ENCODE measurements at regions not wholly inside any gene's neighbourhood (a gene's known extent, or its start where the extent isn't known, plus 50 kb on each side); places are given as distances from the start of the nearest gene placed in this dataset.
"Not testable (repeated sequence)": the region's sequence is repeated elsewhere in the genome, so short reads cannot be mapped to it uniquely, and the experiment has no call there.

- H3K27me3 Mint-ChIP-seq (ENCODE audit: low read depth) = no peaks in the 10 kb centered on the region
- no peaks in the 10 kb centered on the region for H3K36me3 Mint-ChIP-seq (ENCODE audit: low read depth)
- intact Hi-C loops (cut with micrococcal nuclease) = no loop called here
- H3K4me3 Mint-ChIP-seq = no peak overlapping the region
- no peaks in the 10 kb centered on the region for H3K4me1 Mint-ChIP-seq (ENCODE audit: low read depth)
- H3K27ac Mint-ChIP-seq = no peak overlapping the region
- H3K9me3 Mint-ChIP-seq = no peaks in the 10 kb centered on the region
- CTCF ChIA-PET = no interaction called here
- no peak for DNase-seq
Measured at GRCh38 chr2:17460371-17461086, 57.7 kb downstream of the RAD51AP2 start.

GRCh38 chr2:17455343-17455742 lies 62.9 kb downstream of the RAD51AP2 start:
- intact Hi-C loops (cut with micrococcal nuclease) = no loop called here
- no peaks in the 10 kb centered on the region for H3K27me3 Mint-ChIP-seq (ENCODE audit: low read depth)
- no peak overlapping the region for H3K27ac Mint-ChIP-seq
- no peaks in the 10 kb centered on the region for H3K4me1 Mint-ChIP-seq (ENCODE audit: low read depth)
- no peaks in the 10 kb centered on the region for H3K9me3 Mint-ChIP-seq
- CTCF ChIA-PET = no interaction called here
- no peak for DNase-seq
- H3K4me3 Mint-ChIP-seq = no peak overlapping the region
- H3K36me3 Mint-ChIP-seq (ENCODE audit: low read depth) = no peaks in the 10 kb centered on the region

- H3K36me3 Mint-ChIP-seq (ENCODE audit: low read depth); H3K9me3 Mint-ChIP-seq; DNase-seq; H3K4me3 Mint-ChIP-seq; intact Hi-C loops (cut with micrococcal nuclease); CTCF ChIA-PET; H3K4me1 Mint-ChIP-seq (ENCODE audit: low read depth); H3K27ac Mint-ChIP-seq; H3K27me3 Mint-ChIP-seq (ENCODE audit: low read depth): not testable (repeated sequence)
Measured at GRCh38 chr2:17446191-17446590, 72.0 kb downstream of the RAD51AP2 start.

GRCh38 chr2:17445744-17446143 lies 72.5 kb downstream of the RAD51AP2 start:
- CTCF ChIA-PET = no interaction called here

GRCh38 chr2:17442334-17442733 lies 75.9 kb downstream of the RAD51AP2 start:
- Mint-ChIP-seq H3K4me1 (ENCODE audit: low read depth) (no peaks in the 10 kb centered on the region), H3K27ac (no peak overlapping the region), H3K4me3 (no peak overlapping the region), H3K27me3 (ENCODE audit: low read depth) (no peaks in the 10 kb centered on the region), H3K36me3 (ENCODE audit: low read depth) (no peaks in the 10 kb centered on the region), H3K9me3 (no peaks in the 10 kb centered on the region)
- no peak for DNase-seq
- CTCF ChIA-PET = no interaction called here
- intact Hi-C loops (cut with micrococcal nuclease) = no loop called here

More at GRCh38 chr2:17445744-17446143, 72.5 kb downstream of the RAD51AP2 start:
- intact Hi-C loops (cut with micrococcal nuclease) = no loop called here
- H3K9me3 Mint-ChIP-seq = peaks cover 8% of the 10 kb centered on the region
- H3K36me3 Mint-ChIP-seq (ENCODE audit: low read depth) = no peaks in the 10 kb centered on the region
- no peaks in the 10 kb centered on the region for H3K4me1 Mint-ChIP-seq (ENCODE audit: low read depth)
- no peaks in the 10 kb centered on the region for H3K27me3 Mint-ChIP-seq (ENCODE audit: low read depth)
- no peak for DNase-seq
- H3K27ac Mint-ChIP-seq = no peak overlapping the region
- no peak overlapping the region for H3K4me3 Mint-ChIP-seq

GRCh38 chr2:17441790-17442189 lies 76.5 kb downstream of the RAD51AP2 start:
- intact Hi-C loops (cut with micrococcal nuclease) = no loop called here
- no peak overlapping the region for H3K4me3 Mint-ChIP-seq
- no peak overlapping the region for H3K27ac Mint-ChIP-seq

GRCh38 chr2:17441055-17441771 lies 77.0 kb downstream of the RAD51AP2 start:
- intact Hi-C loops (cut with micrococcal nuclease) = no loop called here
- Mint-ChIP-seq H3K27ac (no peak overlapping the region), H3K27me3 (ENCODE audit: low read depth) (no peaks in the 10 kb centered on the region), H3K36me3 (ENCODE audit: low read depth) (no peaks in the 10 kb centered on the region), H3K4me3 (no peak overlapping the region), H3K4me1 (ENCODE audit: low read depth) (no peaks in the 10 kb centered on the region), H3K9me3 (no peaks in the 10 kb centered on the region)
- no peak for DNase-seq
- CTCF ChIA-PET = no interaction called here

More at GRCh38 chr2:17441790-17442189, 76.5 kb downstream of the RAD51AP2 start:
- no peak for DNase-seq
- no peaks in the 10 kb centered on the region for H3K27me3 Mint-ChIP-seq (ENCODE audit: low read depth)
- H3K4me1 Mint-ChIP-seq (ENCODE audit: low read depth) = no peaks in the 10 kb centered on the region
- no peaks in the 10 kb centered on the region for H3K9me3 Mint-ChIP-seq
- CTCF ChIA-PET = no interaction called here
- no peaks in the 10 kb centered on the region for H3K36me3 Mint-ChIP-seq (ENCODE audit: low read depth)

GRCh38 chr2:17430326-17430725 lies 87.9 kb downstream of the RAD51AP2 start:
- CTCF ChIA-PET = no interaction called here
- Mint-ChIP-seq H3K4me3 (no peak overlapping the region), H3K4me1 (ENCODE audit: low read depth) (no peaks in the 10 kb centered on the region), H3K36me3 (ENCODE audit: low read depth) (no peaks in the 10 kb centered on the region), H3K27ac (no peak overlapping the region), H3K27me3 (ENCODE audit: low read depth) (no peaks in the 10 kb centered on the region), H3K9me3 (no peaks in the 10 kb centered on the region)
- intact Hi-C loops (cut with micrococcal nuclease) = no loop called here
- DNase-seq = no peak

- CTCF ChIA-PET = no interaction called here
- Mint-ChIP-seq H3K4me1 (ENCODE audit: low read depth) (no peaks in the 10 kb centered on the region), H3K27me3 (ENCODE audit: low read depth) (no peaks in the 10 kb centered on the region), H3K36me3 (ENCODE audit: low read depth) (no peaks in the 10 kb centered on the region), H3K9me3 (no peaks in the 10 kb centered on the region), H3K27ac (no peak overlapping the region), H3K4me3 (no peak overlapping the region)
- intact Hi-C loops (cut with micrococcal nuclease) = no loop called here
- no peak for DNase-seq
Measured at GRCh38 chr2:17429130-17429529, 89.1 kb downstream of the RAD51AP2 start.

GRCh38 chr2:17427401-17427800 lies 90.8 kb downstream of the RAD51AP2 start:
- CTCF ChIA-PET = no interaction called here
- H3K4me3 Mint-ChIP-seq = no peak overlapping the region
- no peaks in the 10 kb centered on the region for H3K36me3 Mint-ChIP-seq (ENCODE audit: low read depth)
- no peaks in the 10 kb centered on the region for H3K4me1 Mint-ChIP-seq (ENCODE audit: low read depth)
- H3K9me3 Mint-ChIP-seq = no peaks in the 10 kb centered on the region
- H3K27me3 Mint-ChIP-seq (ENCODE audit: low read depth) = no peaks in the 10 kb centered on the region
- no peak for DNase-seq
- intact Hi-C loops (cut with micrococcal nuclease) = no loop called here
- no peak overlapping the region for H3K27ac Mint-ChIP-seq

GRCh38 chr2:17426743-17427142 lies 91.5 kb downstream of the RAD51AP2 start:
- no peak for DNase-seq
- Mint-ChIP-seq H3K9me3 (no peaks in the 10 kb centered on the region), H3K27ac (no peak overlapping the region), H3K27me3 (ENCODE audit: low read depth) (no peaks in the 10 kb centered on the region), H3K36me3 (ENCODE audit: low read depth) (no peaks in the 10 kb centered on the region), H3K4me3 (no peak overlapping the region), H3K4me1 (ENCODE audit: low read depth) (no peaks in the 10 kb centered on the region)
- intact Hi-C loops (cut with micrococcal nuclease) = no loop called here
- CTCF ChIA-PET = no interaction called here

GRCh38 chr2:17422061-17422460 lies 96.2 kb downstream of the RAD51AP2 start:
- intact Hi-C loops (cut with micrococcal nuclease) = no loop called here
- H3K9me3 Mint-ChIP-seq = no peaks in the 10 kb centered on the region

GRCh38 chr2:17416884-17417391 lies 101.3 kb downstream of the RAD51AP2 start:
- no peaks in the 10 kb centered on the region for H3K36me3 Mint-ChIP-seq (ENCODE audit: low read depth)
- peaks cover 1% of the 10 kb centered on the region for H3K9me3 Mint-ChIP-seq
- DNase-seq = no peak
- intact Hi-C loops (cut with micrococcal nuclease) = no loop called here
- no peaks in the 10 kb centered on the region for H3K27me3 Mint-ChIP-seq (ENCODE audit: low read depth)
- CTCF ChIA-PET = no interaction called here
- H3K27ac Mint-ChIP-seq = no peak overlapping the region
- H3K4me1 Mint-ChIP-seq (ENCODE audit: low read depth) = no peaks in the 10 kb centered on the region
- no peak overlapping the region for H3K4me3 Mint-ChIP-seq

More at GRCh38 chr2:17422061-17422460, 96.2 kb downstream of the RAD51AP2 start:
- CTCF ChIA-PET = no interaction called here
- no peaks in the 10 kb centered on the region for H3K27me3 Mint-ChIP-seq (ENCODE audit: low read depth)
- H3K4me3 Mint-ChIP-seq = no peak overlapping the region
- DNase-seq = no peak
- no peaks in the 10 kb centered on the region for H3K36me3 Mint-ChIP-seq (ENCODE audit: low read depth)
- no peak overlapping the region for H3K27ac Mint-ChIP-seq
- H3K4me1 Mint-ChIP-seq (ENCODE audit: low read depth) = no peaks in the 10 kb centered on the region

Data from activated naive CD4-positive, alpha-beta T cell treated with anti-CD3 and anti-CD28 coated beads for 36 hours (primary cell).